Epithelial cell of proximal tubule (primary cell): ENCODE measurements at regions not wholly inside any gene's neighbourhood (a gene's known extent, or its start where the extent isn't known, plus 50 kb on each side); places are given as distances from the start of the nearest gene placed in this dataset.
"Not testable (repeated sequence)": the region's sequence is repeated elsewhere in the genome, so short reads cannot be mapped to it uniquely, and the experiment has no call there.

ENCODE experiments used
- DNase-seq: peaks from one replicate; pipeline ENCODE4 v3.0.0-alpha.2; 2011; ENCODE audit warnings: low read depth
- H3K4me3 ChIP-seq: 2 replicates; pipeline ENCODE4 v1.5.1; 2011; ENCODE audit warnings: low read depth, mild to moderate bottlenecking, low read length
- TF ChIP-seq, protein P1 (sequence below): conservative IDR thresholded peaks from 2 replicates; pipeline ENCODE4 v1.5.1; 2012; ENCODE audit warnings: low read depth, mild to moderate bottlenecking, low read length

DNA sequence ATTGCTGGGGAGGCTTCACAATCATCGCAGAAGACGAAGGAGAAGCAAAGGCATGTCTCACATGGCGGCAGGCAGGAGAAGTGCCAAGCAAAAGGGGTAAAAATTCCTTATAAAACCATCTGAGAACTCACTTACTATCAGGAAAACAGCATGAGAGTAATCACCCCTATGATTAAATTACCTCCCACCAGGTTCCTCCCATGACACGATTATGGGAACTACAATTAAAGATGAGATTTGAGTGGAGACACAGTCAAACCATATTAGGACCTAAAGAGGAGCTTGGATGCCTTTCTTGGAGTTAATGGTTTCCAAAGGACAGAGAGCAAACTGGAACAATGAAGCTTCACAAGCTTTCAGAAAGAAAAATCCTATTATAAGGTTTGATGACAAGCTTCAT lies 168.4 kb upstream of the SMARCAD1 start:
- no peak overlapping the region for H3K4me3 ChIP-seq
- DNase-seq, result no peak
- TF ChIP-seq, protein P1, sequence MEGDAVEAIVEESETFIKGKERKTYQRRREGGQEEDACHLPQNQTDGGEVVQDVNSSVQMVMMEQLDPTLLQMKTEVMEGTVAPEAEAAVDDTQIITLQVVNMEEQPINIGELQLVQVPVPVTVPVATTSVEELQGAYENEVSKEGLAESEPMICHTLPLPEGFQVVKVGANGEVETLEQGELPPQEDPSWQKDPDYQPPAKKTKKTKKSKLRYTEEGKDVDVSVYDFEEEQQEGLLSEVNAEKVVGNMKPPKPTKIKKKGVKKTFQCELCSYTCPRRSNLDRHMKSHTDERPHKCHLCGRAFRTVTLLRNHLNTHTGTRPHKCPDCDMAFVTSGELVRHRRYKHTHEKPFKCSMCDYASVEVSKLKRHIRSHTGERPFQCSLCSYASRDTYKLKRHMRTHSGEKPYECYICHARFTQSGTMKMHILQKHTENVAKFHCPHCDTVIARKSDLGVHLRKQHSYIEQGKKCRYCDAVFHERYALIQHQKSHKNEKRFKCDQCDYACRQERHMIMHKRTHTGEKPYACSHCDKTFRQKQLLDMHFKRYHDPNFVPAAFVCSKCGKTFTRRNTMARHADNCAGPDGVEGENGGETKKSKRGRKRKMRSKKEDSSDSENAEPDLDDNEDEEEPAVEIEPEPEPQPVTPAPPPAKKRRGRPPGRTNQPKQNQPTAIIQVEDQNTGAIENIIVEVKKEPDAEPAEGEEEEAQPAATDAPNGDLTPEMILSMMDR, result no peak

DNA sequence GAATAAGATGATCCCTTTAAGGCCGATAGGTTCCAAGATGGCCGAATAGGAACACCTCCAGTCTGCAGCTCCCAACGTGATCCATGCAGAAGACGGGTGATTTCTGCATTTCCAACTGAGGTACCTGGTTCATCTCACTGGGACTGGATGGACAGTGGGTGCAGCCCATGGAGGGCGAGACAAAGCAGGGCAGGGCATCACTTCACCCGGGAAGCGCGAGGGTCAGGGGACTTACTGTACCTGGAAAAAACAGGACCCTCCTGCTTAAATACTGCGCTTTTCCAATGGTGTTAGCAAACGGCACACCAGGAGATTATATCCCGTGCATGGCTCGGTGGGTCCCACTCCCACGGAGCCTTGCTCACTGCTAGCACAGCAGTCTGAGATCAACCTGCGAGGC lies 163.2 kb upstream of the SMARCAD1 start:
- not testable (repeated sequence) for DNase-seq

GRCh38 chr4:94063084-94063483 lies 144.6 kb upstream of the SMARCAD1 start:
- TF ChIP-seq, protein P1, result no peak
- no peak for DNase-seq
- H3K4me3 ChIP-seq, result no peak overlapping the region

More for the DNA sequence above, 163.2 kb upstream of the SMARCAD1 start:
- H3K4me3 ChIP-seq, result not testable (repeated sequence)

DNA sequence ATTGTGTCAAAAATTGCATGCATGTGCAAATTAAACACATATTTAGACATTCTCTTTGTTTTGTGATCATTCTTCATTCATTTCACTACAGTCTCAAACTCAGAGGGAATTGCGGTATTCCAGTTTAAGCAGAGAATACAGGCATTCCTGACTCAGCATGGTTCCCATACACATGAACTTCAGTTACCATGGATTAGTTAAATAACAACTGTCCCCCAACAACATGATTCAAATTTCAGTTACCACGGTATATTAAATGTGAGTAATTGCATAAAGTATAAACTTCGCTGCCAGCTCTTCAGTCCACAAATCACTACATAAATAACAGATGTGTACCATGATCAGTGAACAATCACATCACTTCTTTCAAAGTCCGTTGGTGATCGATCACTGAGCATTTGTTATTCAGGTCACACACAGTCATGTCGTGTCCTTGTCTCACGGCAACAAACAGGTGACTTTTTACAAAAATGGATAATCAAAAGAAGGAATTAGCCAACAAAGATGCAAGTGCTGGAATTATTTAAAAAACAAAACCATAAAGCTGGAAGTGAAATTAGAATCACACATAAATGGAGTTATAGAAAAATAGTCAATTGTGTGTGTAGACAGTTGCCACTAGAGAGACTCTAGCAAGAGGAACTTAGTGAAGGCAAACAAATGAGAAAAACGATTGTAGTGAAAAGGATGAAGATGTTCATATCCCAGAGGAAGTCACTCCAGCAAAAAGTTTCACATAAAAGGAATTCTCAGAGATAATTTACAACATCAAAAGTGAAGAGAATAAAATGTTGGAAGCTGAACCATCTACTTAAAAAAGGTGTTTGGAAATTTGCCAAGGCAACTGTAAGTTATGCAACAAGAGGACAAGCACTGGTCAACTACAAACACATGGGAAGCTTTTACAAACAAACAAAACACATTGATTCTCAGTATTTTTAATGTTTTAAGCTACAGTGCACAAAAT lies 138.6 kb upstream of the SMARCAD1 start:
- H3K4me3 ChIP-seq, result no peak overlapping the region
- no peak for DNase-seq
- TF ChIP-seq, protein P1, result no peak

DNA sequence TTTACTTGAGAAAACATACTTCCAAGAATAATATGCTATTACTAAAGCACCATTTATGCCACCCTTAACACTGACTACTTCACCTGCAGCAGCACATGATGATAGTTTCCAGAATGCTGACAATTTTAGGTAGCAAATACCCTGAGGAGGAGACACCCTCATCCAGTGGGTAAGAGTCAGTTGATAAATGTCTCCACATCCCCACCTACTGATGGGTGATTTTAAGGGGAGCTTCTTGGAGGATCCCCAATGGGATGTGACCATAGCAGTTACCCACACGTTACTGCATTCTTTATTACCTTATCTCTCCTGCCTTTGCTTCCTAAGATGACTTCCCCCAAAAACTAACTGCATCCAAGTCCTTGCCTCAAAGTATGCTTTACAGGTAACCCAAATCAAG lies 131.2 kb upstream of the SMARCAD1 start:
- TF ChIP-seq, protein P1, result no peak
- DNase-seq, result no peak
- H3K4me3 ChIP-seq, result no peak overlapping the region

GRCh38 chr4:94084155-94084554 lies 123.5 kb upstream of the SMARCAD1 start:
- no peak overlapping the region for H3K4me3 ChIP-seq
- no peak for DNase-seq
- TF ChIP-seq, protein P1, result no peak

GRCh38 chr4:94099141-94099540 lies 108.5 kb upstream of the SMARCAD1 start:
- not testable (repeated sequence) for DNase-seq, H3K4me3 ChIP-seq

GRCh38 chr4:94112644-94113043 lies 95.0 kb upstream of the SMARCAD1 start:
- TF ChIP-seq, protein P1, result no peak
- H3K4me3 ChIP-seq, result no peak overlapping the region
- no peak for DNase-seq
